Endothelial cell of umbilical vein (primary cell): ENCODE measurements at regions not wholly inside any gene's neighbourhood (a gene's known extent, or its start where the extent isn't known, plus 50 kb on each side); places are given as distances from the start of the nearest gene placed in this dataset.

Experiments used
- EZH2 ChIP-seq: IDR thresholded peaks from 2 replicates; pipeline ENCODE4 v1.6.1; 2012; ENCODE audit warnings: borderline replicate concordance, low read depth, mild to moderate bottlenecking, moderate library complexity, low read length, inconsistent platforms; ENCODE audit not compliant: severe bottlenecking
- JUN ChIP-seq: IDR thresholded peaks from 2 replicates; pipeline ENCODE4 v1.6.1; 2011; ENCODE audit warnings: borderline replicate concordance, low read depth; ENCODE audit not compliant: insufficient read length, insufficient read depth
- MYC ChIP-seq: IDR thresholded peaks from one replicate; pipeline ENCODE4 v1.6.1; 2011; ENCODE audit warnings: mild to moderate bottlenecking, low read depth, low read length
- POLR2AphosphoS5 ChIP-seq: IDR thresholded peaks from 2 replicates; pipeline ENCODE4 v1.6.1; 2012; ENCODE audit warnings: low read depth, mild to moderate bottlenecking, control low read depth, low read length, moderate library complexity; ENCODE audit not compliant: insufficient read depth
- TF ChIP-seq, protein P1 (sequence below), 2 donors: IDR thresholded peaks; 1 replicate in 1 of 2; 2 replicates in 1 of 2; pipeline ENCODE4 v1.5.1; 2011; ENCODE audit warnings: low read length in 2 of 2, mild to moderate bottlenecking in 2 of 2, moderate library complexity in 2 of 2, control low read depth in 1 of 2, inconsistent platforms in 1 of 2, low read depth in 1 of 2; ENCODE audit not compliant: insufficient read depth in 1 of 2; ENCODE audit errors: extremely low read depth in 1 of 2

DNA sequence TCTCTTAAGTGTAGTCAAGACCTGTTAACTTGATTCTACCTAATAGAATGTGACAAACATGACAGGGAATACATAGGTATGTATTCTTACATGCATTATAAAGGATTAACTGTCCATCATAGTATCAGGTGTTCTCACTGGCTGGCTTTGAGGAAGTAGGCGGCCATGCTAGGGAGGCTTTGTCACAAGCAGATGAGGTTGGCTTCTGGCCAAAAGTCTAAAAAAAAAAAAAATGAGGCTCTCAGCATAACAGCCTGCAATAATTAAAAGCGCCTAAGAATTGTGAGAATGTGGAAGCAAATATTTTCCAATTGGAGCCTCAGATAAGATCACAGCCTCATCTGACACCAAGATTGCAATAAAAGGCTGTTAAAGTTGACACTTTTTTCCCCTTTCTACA lies 1256.8 kb upstream of the SORCS1 start:
- TF ChIP-seq JUN, result no peak
- no peak for TF ChIP-seq EZH2
- TF ChIP-seq POLR2AphosphoS5, result no peak
- no peak for TF ChIP-seq MYC
- TF ChIP-seq, protein P1, sequence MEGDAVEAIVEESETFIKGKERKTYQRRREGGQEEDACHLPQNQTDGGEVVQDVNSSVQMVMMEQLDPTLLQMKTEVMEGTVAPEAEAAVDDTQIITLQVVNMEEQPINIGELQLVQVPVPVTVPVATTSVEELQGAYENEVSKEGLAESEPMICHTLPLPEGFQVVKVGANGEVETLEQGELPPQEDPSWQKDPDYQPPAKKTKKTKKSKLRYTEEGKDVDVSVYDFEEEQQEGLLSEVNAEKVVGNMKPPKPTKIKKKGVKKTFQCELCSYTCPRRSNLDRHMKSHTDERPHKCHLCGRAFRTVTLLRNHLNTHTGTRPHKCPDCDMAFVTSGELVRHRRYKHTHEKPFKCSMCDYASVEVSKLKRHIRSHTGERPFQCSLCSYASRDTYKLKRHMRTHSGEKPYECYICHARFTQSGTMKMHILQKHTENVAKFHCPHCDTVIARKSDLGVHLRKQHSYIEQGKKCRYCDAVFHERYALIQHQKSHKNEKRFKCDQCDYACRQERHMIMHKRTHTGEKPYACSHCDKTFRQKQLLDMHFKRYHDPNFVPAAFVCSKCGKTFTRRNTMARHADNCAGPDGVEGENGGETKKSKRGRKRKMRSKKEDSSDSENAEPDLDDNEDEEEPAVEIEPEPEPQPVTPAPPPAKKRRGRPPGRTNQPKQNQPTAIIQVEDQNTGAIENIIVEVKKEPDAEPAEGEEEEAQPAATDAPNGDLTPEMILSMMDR (IDR thresholded peaks at IDR 0.05; ENCODE audit: extremely low read depth in 1 of 2, insufficient read depth in 1 of 2, low read depth in 1 of 2, low read length in 2 of 2), result no peak
